ENCODE measurements at regions not wholly inside any gene's neighbourhood (a gene's known extent, or its start where the extent isn't known, plus 50 kb on each side); places are given as distances from the start of the nearest gene placed in this dataset.
"Not testable (repeated sequence)": the region's sequence is repeated elsewhere in the genome, so short reads cannot be mapped to it uniquely, and the experiment has no call there.

GRCh38 chr4:60404027-60404426, 796.1 kb upstream of the ADGRL3 start:
- no peak for DNase-seq

- no peak for DNase-seq
Observed at GRCh38 chr4:60422439-60422838, 777.7 kb upstream of the ADGRL3 start.

GRCh38 chr4:60423573-60424184, 776.4 kb upstream of the ADGRL3 start:
- not testable (repeated sequence) for DNase-seq

- DNase-seq, result no peak
Observed at GRCh38 chr4:60432911-60433310, 767.2 kb upstream of the ADGRL3 start.

GRCh38 chr4:60443068-60443467, 757.1 kb upstream of the ADGRL3 start:
- DNase-seq, result no peak

GRCh38 chr4:60443796-60444195, 756.3 kb upstream of the ADGRL3 start:
- DNase-seq, result no peak

GRCh38 chr4:60450054-60450453, 750.1 kb upstream of the ADGRL3 start:
- no peak for DNase-seq

- no peak for DNase-seq
Observed at GRCh38 chr4:60452266-60452665, 747.9 kb upstream of the ADGRL3 start.

- no peak for DNase-seq
Observed at GRCh38 chr4:60455380-60455779, 744.7 kb upstream of the ADGRL3 start.

GRCh38 chr4:60461551-60461950, 738.6 kb upstream of the ADGRL3 start:
- no peak for DNase-seq

- DNase-seq, result no peak
Observed at GRCh38 chr4:60463857-60464502, 736.1 kb upstream of the ADGRL3 start.

GRCh38 chr4:60482921-60483351, 717.2 kb upstream of the ADGRL3 start:
- no peak for DNase-seq

GRCh38 chr4:60485276-60485675, 714.9 kb upstream of the ADGRL3 start:
- DNase-seq, result no peak

GRCh38 chr4:60487118-60487761, 712.9 kb upstream of the ADGRL3 start:
- DNase-seq, result not testable (repeated sequence)

GRCh38 chr4:60500810-60501209, 699.3 kb upstream of the ADGRL3 start:
- no peak for DNase-seq

- DNase-seq, result no peak
Observed at GRCh38 chr4:60502733-60503132, 697.4 kb upstream of the ADGRL3 start.

- DNase-seq, result no peak
Observed at GRCh38 chr4:60506061-60506460, 694.1 kb upstream of the ADGRL3 start.

GRCh38 chr4:60522265-60522664, 677.9 kb upstream of the ADGRL3 start:
- DNase-seq, result no peak

GRCh38 chr4:60531776-60532379, 668.2 kb upstream of the ADGRL3 start:
- no peak for DNase-seq

- DNase-seq, result no peak
Observed at GRCh38 chr4:60544981-60545380, 655.1 kb upstream of the ADGRL3 start.

GRCh38 chr4:60562334-60562733, 637.8 kb upstream of the ADGRL3 start:
- no peak for DNase-seq

- no peak for DNase-seq
Observed at GRCh38 chr4:60565558-60565957, 634.6 kb upstream of the ADGRL3 start.

- DNase-seq, result no peak
Observed at GRCh38 chr4:60575336-60575735, 624.8 kb upstream of the ADGRL3 start.

GRCh38 chr4:60579335-60579734, 620.8 kb upstream of the ADGRL3 start:
- no peak for DNase-seq
